ENCODE measurements at regions not wholly inside any gene's neighbourhood (a gene's known extent, or its start where the extent isn't known, plus 50 kb on each side); places are given as distances from the start of the nearest gene placed in this dataset.
A peak's percentile ranks its signal among the peaks of the same experiment; 100 is the strongest.

GRCh38 chr20:63082308-63082938 is 75.7 kb upstream of the BHLHE23 start (continued):
- TF ChIP-seq ZNF512 (CRISPR knock-in tag; IDR thresholded peaks at IDR 0.05; ENCODE audit: borderline replicate concordance) (0 out of 2 replicates have a peak, but pooled peaks have one; percentile 42), TEAD4 (CRISPR knock-in tag; IDR thresholded peaks at IDR 0.05) (peak; percentile 83), ATF2 (CRISPR knock-in tag; IDR thresholded peaks at IDR 0.05; ENCODE audit: borderline replicate concordance, low read depth) (peak; percentile 61; the same call in 1 of the 2 replicates), ATF3 (CRISPR knock-in tag; conservative IDR thresholded peaks at IDR 0.05) (no peak), MLX (CRISPR knock-in tag; IDR thresholded peaks at IDR 0.05) (no peak), PRRX2 (CRISPR knock-in tag; IDR thresholded peaks at IDR 0.05) (no peak), NR2C2 (CRISPR knock-in tag; IDR thresholded peaks at IDR 0.05) (no peak), JUN (CRISPR knock-in tag; IDR thresholded peaks at IDR 0.05) (peak; percentile 88; the same call in 1 of the 2 replicates), E2F4 (CRISPR knock-in tag; IDR thresholded peaks at IDR 0.05; ENCODE audit: borderline replicate concordance, low read depth) (peak; percentile 79), TEAD1 (CRISPR knock-in tag; IDR thresholded peaks at IDR 0.05) (peak; percentile 83), FOXK1 (CRISPR knock-in tag; IDR thresholded peaks at IDR 0.05) (peak; percentile 80; the same call in 1 of the 2 replicates), CBFB (CRISPR knock-in tag; IDR thresholded peaks at IDR 0.05; ENCODE audit: low read depth) (no peak), SOX15 (CRISPR knock-in tag; IDR thresholded peaks at IDR 0.05) (no peak)

GRCh38 chr20:63081831-63082230 is 75.1 kb upstream of the BHLHE23 start:
- H3K4me1 Mint-ChIP-seq: no peaks in the 10 kb centered on the region; the same call in 1 of the 2 replicates
- peaks cover 16% of the 10 kb centered on the region for H3K27me3 Mint-ChIP-seq (ENCODE audit: low read depth)
- TF ChIP-seq E2F4 (CRISPR knock-in tag; IDR thresholded peaks at IDR 0.05; ENCODE audit: borderline replicate concordance, low read depth) (no peak), ZNF416 (CRISPR knock-in tag; IDR thresholded peaks at IDR 0.05) (no peak), HMGA2 (CRISPR knock-in tag; IDR thresholded peaks at IDR 0.05) (no peak), SOX15 (CRISPR knock-in tag; IDR thresholded peaks at IDR 0.05) (no peak), NFE2L1 (CRISPR knock-in tag; IDR thresholded peaks at IDR 0.05) (no peak), GABPB1 (CRISPR knock-in tag; IDR thresholded peaks at IDR 0.05) (no peak), ZSCAN18 (CRISPR knock-in tag; IDR thresholded peaks at IDR 0.05) (no peak), JUN (CRISPR knock-in tag; IDR thresholded peaks at IDR 0.05) (no peak), GRHL2 (CRISPR knock-in tag; IDR thresholded peaks at IDR 0.05; ENCODE audit: insufficient replicate concordance, severe bottlenecking) (no peak), SMAD3 (CRISPR knock-in tag; IDR thresholded peaks at IDR 0.05; ENCODE audit: borderline replicate concordance) (no peak), HMGXB4 (CRISPR knock-in tag; IDR thresholded peaks at IDR 0.05) (no peak), KAT7 (CRISPR knock-in tag; IDR thresholded peaks at IDR 0.05; ENCODE audit: borderline replicate concordance) (no peak), E2F5 (CRISPR knock-in tag; IDR thresholded peaks at IDR 0.05) (no peak)
- POLR2A ChIA-PET: interaction anchor here (0.9 kb wide), 1 partner anchor 12 kb away, joined by 6 read pairs; no protein-coding TSS in a partner anchor
- no peak for DNase-seq (ENCODE audit: low spot score)
- peaks cover 19% of the 10 kb centered on the region for H3K9me3 Mint-ChIP-seq
- no peak for ATAC-seq
- no peak overlapping the region for H3K4me3 Mint-ChIP-seq
- no peaks in the 10 kb centered on the region for H3K36me3 Mint-ChIP-seq
- CTCF ChIA-PET: interaction anchor here (0.7 to 2.4 kb wide), 6 partner anchors 10 to 582 kb away, joined by 3 to 8 read pairs (median 4); no protein-coding TSS in a partner anchor
- no peak overlapping the region for H3K27ac Mint-ChIP-seq

Measured in WTC11 (cell line).